WTC11 (cell line): ENCODE measurements at regions not wholly inside any gene's neighbourhood (a gene's known extent, or its start where the extent isn't known, plus 50 kb on each side); places are given as distances from the start of the nearest gene placed in this dataset.

Experiments used
- ATAC-seq: fragments of 200-7000 bp; cut with Tn5 transposase; 2 replicates; pipeline ENCODE4 v1.10.0; 2021; ENCODE audit warnings: mild to moderate bottlenecking, moderate library complexity
- CTCF ChIA-PET: fragments of 300-600 bp; sonication (Branson Sonifier 250); formaldehyde crosslinking; loops from one replicate; lab custom pipeline; 2021; ENCODE audit warnings: antibody characterized with exemption; lab: Charles Lee
- POLR2A ChIA-PET: fragments of 350-600 bp; sonication (Branson Sonifier 250); formaldehyde crosslinking; loops from one replicate; lab custom pipeline; 2021; ENCODE audit warnings: antibody characterized with exemption; lab: Charles Lee
- DNase-seq: peaks from one replicate; pipeline ENCODE4 v3.0.0; 2021; ENCODE audit warnings: low spot score
- H3K27ac Mint-ChIP-seq: 2 replicates; pipeline ENCODE4 v1.8.0; 2021; ENCODE audit warnings: mixed read lengths
- H3K27me3 Mint-ChIP-seq: 2 replicates; pipeline ENCODE4 v1.8.0; 2021; ENCODE audit warnings: low read depth, mild to moderate bottlenecking, moderate library complexity, mixed read lengths
- H3K36me3 Mint-ChIP-seq: 2 replicates; pipeline ENCODE4 v1.8.0; 2021; ENCODE audit warnings: mixed read lengths
- H3K4me1 Mint-ChIP-seq: 2 replicates; pipeline ENCODE4 v1.8.0; 2022; ENCODE audit warnings: mixed read lengths
- H3K4me3 Mint-ChIP-seq: 2 replicates; pipeline ENCODE4 v1.8.0; 2021; ENCODE audit warnings: mild to moderate bottlenecking, moderate library complexity, mixed read lengths
- H3K9me3 Mint-ChIP-seq: 2 replicates; pipeline ENCODE4 v1.8.0; 2021; ENCODE audit warnings: mixed read lengths
- ATF1 ChIP-seq: sonication (generic); formaldehyde crosslinking; IDR thresholded peaks from 2 replicates; pipeline ENCODE4 v1.8.1; 2023; ENCODE audit warnings: mild to moderate bottlenecking, moderate library complexity, missing genetic modification reagents
- ATF6 ChIP-seq: sonication (generic); formaldehyde crosslinking; IDR thresholded peaks from 2 replicates; pipeline ENCODE4 v1.8.1; 2023; ENCODE audit warnings: mild to moderate bottlenecking, missing genetic modification reagents
- E2F5 ChIP-seq: sonication (generic); formaldehyde crosslinking; IDR thresholded peaks from 2 replicates; pipeline ENCODE4 v1.8.1; 2022; ENCODE audit warnings: mild to moderate bottlenecking, moderate library complexity, missing genetic modification reagents
- ELF4 ChIP-seq: sonication (generic); formaldehyde crosslinking; IDR thresholded peaks from 2 replicates; pipeline ENCODE4 v1.8.1; 2022; ENCODE audit warnings: low read depth, mild to moderate bottlenecking, moderate library complexity, missing genetic modification reagents
- ESRRA ChIP-seq: sonication (generic); formaldehyde crosslinking; IDR thresholded peaks from 2 replicates; pipeline ENCODE4 v1.8.1; 2022; ENCODE audit warnings: mild to moderate bottlenecking, missing genetic modification reagents, borderline replicate concordance
- FOXP1 ChIP-seq: sonication (generic); formaldehyde crosslinking; IDR thresholded peaks from 2 replicates; pipeline ENCODE4 v1.8.0; 2022; ENCODE audit warnings: missing genetic modification reagents, mild to moderate bottlenecking, moderate library complexity, borderline replicate concordance
- IRF2 ChIP-seq: sonication (generic); formaldehyde crosslinking; IDR thresholded peaks from 2 replicates; pipeline ENCODE4 v1.8.0; 2022; ENCODE audit warnings: low read depth, missing genetic modification reagents, borderline replicate concordance
- JAZF1 ChIP-seq: fragments of 250-450 bp; sonication (Bioruptor Pico); IDR thresholded peaks from 2 replicates; pipeline ENCODE4 v1.9.0; 2021; ENCODE audit warnings: moderate library complexity, mild to moderate bottlenecking, inconsistent platforms
- NFYB ChIP-seq: sonication (generic); formaldehyde crosslinking; conservative IDR thresholded peaks from 2 replicates; pipeline ENCODE4 v1.8.0; 2022; ENCODE audit warnings: low read depth, missing genetic modification reagents
- NR2C2 ChIP-seq: sonication (generic); formaldehyde crosslinking; IDR thresholded peaks from 2 replicates; pipeline ENCODE4 v1.8.0; 2022; ENCODE audit warnings: mild to moderate bottlenecking, missing genetic modification reagents
- RELA ChIP-seq: sonication (generic); formaldehyde crosslinking; IDR thresholded peaks from 2 replicates; pipeline ENCODE4 v1.8.1; 2022; ENCODE audit warnings: missing genetic modification reagents, mild to moderate bottlenecking, borderline replicate concordance
- TEAD4 ChIP-seq: sonication (generic); formaldehyde crosslinking; IDR thresholded peaks from 2 replicates; pipeline ENCODE4 v1.8.0; 2022; ENCODE audit warnings: mild to moderate bottlenecking, missing genetic modification reagents
- TP53 ChIP-seq: sonication (generic); formaldehyde crosslinking; IDR thresholded peaks from 2 replicates; pipeline ENCODE4 v1.8.1; 2023; ENCODE audit warnings: mild to moderate bottlenecking, missing genetic modification reagents
- USF2 ChIP-seq: sonication (generic); formaldehyde crosslinking; IDR thresholded peaks from 2 replicates; pipeline ENCODE4 v1.8.1; 2023; ENCODE audit warnings: mild to moderate bottlenecking, missing genetic modification reagents, moderate library complexity
- ZBTB43 ChIP-seq: sonication (generic); formaldehyde crosslinking; IDR thresholded peaks from 2 replicates; pipeline ENCODE4 v1.8.1; 2023; ENCODE audit warnings: mild to moderate bottlenecking, missing genetic modification reagents
- ZNF219 ChIP-seq: sonication (generic); formaldehyde crosslinking; IDR thresholded peaks from 2 replicates; pipeline ENCODE4 v1.8.0; 2023; ENCODE audit warnings: missing genetic modification reagents, mild to moderate bottlenecking, borderline replicate concordance
- ZNF512 ChIP-seq: sonication (generic); formaldehyde crosslinking; IDR thresholded peaks from 2 replicates; pipeline ENCODE4 v1.8.1; 2022; ENCODE audit warnings: missing genetic modification reagents, borderline replicate concordance
- TF ChIP-seq, protein P1 (sequence below): sonication (generic); formaldehyde crosslinking; IDR thresholded peaks from 2 replicates; pipeline ENCODE4 v1.8.0; 2022; ENCODE audit warnings: mild to moderate bottlenecking, missing genetic modification reagents
- TF ChIP-seq, protein P2 (sequence below): fragments of 200-600 bp; IDR thresholded peaks from 2 replicates; pipeline ENCODE4 v1.8.0; 2022; ENCODE audit warnings: antibody characterized with exemption

GRCh38 chr11:33455867-33456463, 198.8 kb downstream of the HIPK3 start:
- H3K36me3 Mint-ChIP-seq = no peaks in the 10 kb centered on the region
- H3K4me1 Mint-ChIP-seq = no peaks in the 10 kb centered on the region
- ATAC-seq (no peak), DNase-seq (no peak)
- no peaks in the 10 kb centered on the region for H3K27me3 Mint-ChIP-seq
- CTCF ChIA-PET = no interaction called here
- TF ChIP-seq NFYB (no peak), ELF4 (CRISPR knock-in tag) (no peak), TEAD4 (no peak), RELA (no peak), IRF2 (no peak), ATF6 (CRISPR knock-in tag) (no peak), ZBTB43 (no peak), ESRRA (CRISPR knock-in tag) (no peak), NR2C2 (CRISPR knock-in tag) (no peak), ZNF219 (CRISPR knock-in tag) (no peak), FOXP1 (CRISPR knock-in tag) (no peak), USF2 (CRISPR knock-in tag) (no peak), ZNF512 (no peak), ATF1 (CRISPR knock-in tag) (no peak), E2F5 (CRISPR knock-in tag) (no peak)
- TF ChIP-seq, protein P1, sequence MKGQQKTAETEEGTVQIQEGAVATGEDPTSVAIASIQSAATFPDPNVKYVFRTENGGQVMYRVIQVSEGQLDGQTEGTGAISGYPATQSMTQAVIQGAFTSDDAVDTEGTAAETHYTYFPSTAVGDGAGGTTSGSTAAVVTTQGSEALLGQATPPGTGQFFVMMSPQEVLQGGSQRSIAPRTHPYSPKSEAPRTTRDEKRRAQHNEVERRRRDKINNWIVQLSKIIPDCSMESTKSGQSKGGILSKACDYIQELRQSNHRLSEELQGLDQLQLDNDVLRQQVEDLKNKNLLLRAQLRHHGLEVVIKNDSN (CRISPR knock-in tag) = no peak
- TF ChIP-seq, protein P2, sequence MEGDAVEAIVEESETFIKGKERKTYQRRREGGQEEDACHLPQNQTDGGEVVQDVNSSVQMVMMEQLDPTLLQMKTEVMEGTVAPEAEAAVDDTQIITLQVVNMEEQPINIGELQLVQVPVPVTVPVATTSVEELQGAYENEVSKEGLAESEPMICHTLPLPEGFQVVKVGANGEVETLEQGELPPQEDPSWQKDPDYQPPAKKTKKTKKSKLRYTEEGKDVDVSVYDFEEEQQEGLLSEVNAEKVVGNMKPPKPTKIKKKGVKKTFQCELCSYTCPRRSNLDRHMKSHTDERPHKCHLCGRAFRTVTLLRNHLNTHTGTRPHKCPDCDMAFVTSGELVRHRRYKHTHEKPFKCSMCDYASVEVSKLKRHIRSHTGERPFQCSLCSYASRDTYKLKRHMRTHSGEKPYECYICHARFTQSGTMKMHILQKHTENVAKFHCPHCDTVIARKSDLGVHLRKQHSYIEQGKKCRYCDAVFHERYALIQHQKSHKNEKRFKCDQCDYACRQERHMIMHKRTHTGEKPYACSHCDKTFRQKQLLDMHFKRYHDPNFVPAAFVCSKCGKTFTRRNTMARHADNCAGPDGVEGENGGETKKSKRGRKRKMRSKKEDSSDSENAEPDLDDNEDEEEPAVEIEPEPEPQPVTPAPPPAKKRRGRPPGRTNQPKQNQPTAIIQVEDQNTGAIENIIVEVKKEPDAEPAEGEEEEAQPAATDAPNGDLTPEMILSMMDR = no peak
- TF ChIP-seq, all 79 proteins: peak for 0
- POLR2A ChIA-PET = no interaction called here
- Mint-ChIP-seq H3K4me3 (no peak overlapping the region), H3K9me3 (no peaks in the 10 kb centered on the region), H3K27ac (no peak overlapping the region)

DNA sequence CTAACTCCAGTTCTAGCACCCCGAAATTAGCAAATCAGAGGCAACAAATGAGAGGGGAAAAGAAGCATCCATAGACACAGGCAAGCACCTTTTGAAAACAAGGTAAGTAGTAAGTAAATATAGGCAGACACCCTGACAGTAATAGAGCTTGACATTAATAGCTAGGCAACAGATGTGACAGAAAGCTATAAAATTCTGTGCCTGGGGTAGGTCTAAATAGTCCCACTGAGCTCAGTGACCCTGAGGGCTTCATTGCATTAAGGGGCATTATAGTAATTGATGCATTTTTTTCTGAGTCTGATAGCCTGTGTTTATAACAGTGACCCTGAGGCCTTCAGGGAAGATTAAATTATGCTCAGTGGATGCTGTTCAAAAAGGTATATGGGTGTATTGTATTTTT, 197.1 kb downstream of the HIPK3 start:
- no peak for TF ChIP-seq JAZF1 (CRISPR knock-in tag)
- no peak for TF ChIP-seq ZBTB43
- no peak for TF ChIP-seq ATF1 (CRISPR knock-in tag)
- TF ChIP-seq TP53 = no peak
- Mint-ChIP-seq H3K27me3 (no peaks in the 10 kb centered on the region), H3K9me3 (no peaks in the 10 kb centered on the region), H3K4me1 (no peaks in the 10 kb centered on the region), H3K27ac (no peak overlapping the region), H3K4me3 (no peak overlapping the region), H3K36me3 (no peaks in the 10 kb centered on the region)
- ChIA-PET POLR2A (no interaction called here), CTCF (no interaction called here)
- ATAC-seq (no peak), DNase-seq (no peak)
